ENCODE measurements at regions not wholly inside any gene's neighbourhood (a gene's known extent, or its start where the extent isn't known, plus 50 kb on each side); places are given as distances from the start of the nearest gene placed in this dataset.

- no peak overlapping the region for H3K4me3 ChIP-seq (ENCODE audit: low read length)
- no peak overlapping the region for H3K9ac ChIP-seq (ENCODE audit: low read length)
- no peaks in the 10 kb centered on the region for H3K9me3 ChIP-seq (ENCODE audit: control insufficient read depth, low read length)
- H3K36me3 ChIP-seq (ENCODE audit: control insufficient read depth, insufficient read depth, low read length, severe bottlenecking), result no peaks in the 10 kb centered on the region
- DNase-seq (ENCODE audit: low read depth), result no peak
- no peaks in the 10 kb centered on the region for H3K4me1 ChIP-seq (ENCODE audit: control insufficient read depth, insufficient read depth, low read length)
- peaks cover 22% of the 10 kb centered on the region for H3K27me3 ChIP-seq (replicated peaks; ENCODE audit: control insufficient read depth, insufficient read depth, low read length)
These were observed 203.9 kb downstream of the SMAD2 start for GRCh38 chr18:47726550-47726949.

DNA sequence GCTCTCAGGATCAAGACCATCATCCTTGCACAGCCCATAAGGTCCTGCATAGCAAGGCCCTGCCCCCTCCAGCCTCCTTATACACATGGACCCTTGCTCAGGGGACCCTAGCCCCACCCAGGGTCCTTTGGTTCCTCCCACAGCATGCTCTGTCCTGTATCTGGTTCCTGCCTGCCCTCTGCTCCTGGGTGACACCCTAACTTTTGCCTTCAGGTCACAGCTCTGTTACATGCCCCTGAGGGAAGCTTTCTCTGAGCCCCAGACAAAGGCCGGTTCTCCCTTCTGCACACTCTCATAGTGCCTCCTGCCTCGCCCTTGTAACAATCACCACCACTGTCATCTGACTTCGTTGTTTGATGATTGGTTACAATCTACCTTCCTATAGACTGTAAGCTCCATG, 204.8 kb downstream of the SMAD2 start:
- Histone ChIP-seq H3K4me3 (ENCODE audit: low read length) (no peak overlapping the region), H3K27me3 (replicated peaks; ENCODE audit: control insufficient read depth, insufficient read depth, low read length) (peaks cover 23% of the 10 kb centered on the region), H3K36me3 (ENCODE audit: control insufficient read depth, insufficient read depth, low read length, severe bottlenecking) (no peaks in the 10 kb centered on the region), H3K9ac (ENCODE audit: low read length) (no peak overlapping the region), H3K4me1 (ENCODE audit: control insufficient read depth, insufficient read depth, low read length) (no peaks in the 10 kb centered on the region), H3K9me3 (ENCODE audit: control insufficient read depth, low read length) (no peaks in the 10 kb centered on the region)
- DNase-seq (ENCODE audit: low read depth), result no peak

DNA sequence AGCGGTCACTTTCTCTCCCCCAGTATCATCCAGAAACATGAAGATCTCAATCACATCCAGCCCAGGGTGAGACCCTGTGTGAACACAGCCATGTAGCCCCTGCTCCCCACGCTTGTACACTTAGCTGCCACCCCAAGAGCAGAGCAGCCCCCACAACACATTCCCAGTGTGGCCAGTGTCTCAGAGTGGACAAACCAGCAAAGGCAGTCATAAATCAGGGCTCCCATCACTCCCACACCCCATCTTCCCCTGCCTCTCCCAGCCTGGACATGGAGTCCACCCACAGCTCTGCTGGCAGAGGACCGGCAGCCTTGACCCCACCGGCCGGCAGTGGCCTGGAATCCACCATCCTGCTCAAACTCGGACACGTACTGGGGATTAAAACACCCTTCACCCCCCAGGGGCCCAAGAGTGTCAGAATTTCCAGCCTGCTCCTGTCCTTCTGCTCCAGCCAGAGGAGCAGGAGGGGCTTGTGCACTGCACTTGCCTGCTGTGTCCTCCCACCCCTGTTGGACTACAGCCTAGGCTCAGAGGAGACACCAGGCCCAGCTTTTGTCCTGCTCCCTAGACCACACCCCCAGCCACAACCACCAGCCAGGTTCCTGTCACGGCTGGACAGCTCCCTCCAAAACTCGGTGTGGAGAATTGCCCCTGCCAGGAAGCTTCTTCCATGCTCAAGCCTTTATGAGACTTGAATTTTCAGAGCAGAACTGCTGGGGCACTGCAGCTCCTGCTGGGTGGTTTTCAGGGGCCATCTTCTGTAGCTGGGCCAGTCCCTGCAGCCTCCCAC, 206.1 kb downstream of the SMAD2 start:
- Histone ChIP-seq H3K27me3 (replicated peaks; ENCODE audit: control insufficient read depth, insufficient read depth, low read length) (peaks cover 15% of the 10 kb centered on the region), H3K36me3 (ENCODE audit: control insufficient read depth, insufficient read depth, low read length, severe bottlenecking) (no peaks in the 10 kb centered on the region), H3K4me1 (ENCODE audit: control insufficient read depth, insufficient read depth, low read length) (no peaks in the 10 kb centered on the region), H3K9me3 (ENCODE audit: control insufficient read depth, low read length) (no peaks in the 10 kb centered on the region), H3K9ac (ENCODE audit: low read length) (no peak overlapping the region), H3K4me3 (ENCODE audit: low read length) (no peak overlapping the region)
- DNase-seq (ENCODE audit: low read depth), result no peak

DNA sequence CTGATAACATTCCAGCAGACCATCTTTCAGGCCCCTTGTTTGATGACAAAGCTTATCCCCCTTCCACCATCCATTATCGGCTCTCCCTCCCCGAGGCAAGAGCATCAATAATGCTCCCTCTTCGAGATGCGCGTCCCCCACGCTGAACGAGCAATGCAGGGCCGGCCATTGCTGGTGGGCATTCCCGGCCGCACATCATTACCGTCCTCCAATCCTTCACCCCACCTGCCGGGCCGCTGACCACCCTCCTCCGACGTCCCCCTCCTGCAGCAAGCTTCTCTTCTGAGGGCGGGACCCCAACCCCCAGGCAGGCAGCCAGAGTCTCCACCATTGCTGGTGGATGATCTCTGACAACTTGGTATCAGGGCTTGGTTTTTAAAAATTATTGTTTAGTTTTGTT, 208.6 kb downstream of the SMAD2 start:
- Histone ChIP-seq H3K9ac (ENCODE audit: low read length) (no peak overlapping the region), H3K4me1 (ENCODE audit: control insufficient read depth, insufficient read depth, low read length) (no peaks in the 10 kb centered on the region), H3K27me3 (replicated peaks; ENCODE audit: control insufficient read depth, insufficient read depth, low read length) (peaks cover 20% of the 10 kb centered on the region), H3K4me3 (ENCODE audit: low read length) (no peak overlapping the region), H3K36me3 (ENCODE audit: control insufficient read depth, insufficient read depth, low read length, severe bottlenecking) (no peaks in the 10 kb centered on the region), H3K9me3 (ENCODE audit: control insufficient read depth, low read length) (no peaks in the 10 kb centered on the region)
- DNase-seq (ENCODE audit: low read depth), result no peak

GRCh38 chr18:47720741-47721140, 209.7 kb downstream of the SMAD2 start:
- H3K9me3 ChIP-seq (ENCODE audit: control insufficient read depth, low read length), result no peaks in the 10 kb centered on the region
- no peak overlapping the region for H3K4me3 ChIP-seq (ENCODE audit: low read length)
- H3K9ac ChIP-seq (ENCODE audit: low read length), result no peak overlapping the region
- peaks cover 20% of the 10 kb centered on the region for H3K27me3 ChIP-seq (replicated peaks; ENCODE audit: control insufficient read depth, insufficient read depth, low read length)
- no peaks in the 10 kb centered on the region for H3K4me1 ChIP-seq (ENCODE audit: control insufficient read depth, insufficient read depth, low read length)
- H3K36me3 ChIP-seq (ENCODE audit: control insufficient read depth, insufficient read depth, low read length, severe bottlenecking), result no peaks in the 10 kb centered on the region
- DNase-seq (ENCODE audit: low read depth), result no peak

DNA sequence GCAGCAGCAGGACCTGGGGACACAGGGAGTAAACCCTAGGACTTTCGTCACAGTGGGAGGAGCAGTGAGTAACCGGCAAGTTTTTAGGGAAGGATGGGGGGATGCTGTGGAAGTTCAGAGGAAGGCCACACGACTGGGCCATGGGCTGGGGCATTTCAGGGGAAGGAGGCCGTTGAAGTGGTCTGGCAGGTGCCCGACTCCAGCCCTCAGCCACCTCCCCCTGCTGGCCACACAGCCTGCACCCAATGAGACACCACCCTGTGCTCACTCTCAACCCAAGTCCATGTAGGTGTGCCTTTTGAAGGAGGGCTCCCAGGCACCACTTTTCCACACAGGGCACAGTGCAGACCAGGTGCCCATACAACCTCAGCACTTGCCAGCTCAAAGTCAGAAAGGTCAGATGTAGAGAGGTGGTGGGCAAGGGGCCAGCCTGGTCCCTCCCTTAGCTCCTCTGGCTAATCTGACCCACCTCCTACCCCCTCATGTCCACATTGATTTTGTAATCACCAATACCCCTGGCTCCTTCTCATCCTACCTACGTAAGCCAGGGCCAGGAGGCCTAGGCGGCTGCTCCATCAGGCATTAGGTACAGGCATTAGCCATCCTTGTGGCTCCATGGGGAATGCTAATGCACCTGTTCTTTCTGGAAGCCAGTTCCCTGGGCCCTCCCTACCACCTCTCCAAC, 211.2 kb downstream of the SMAD2 start:
- H3K9me3 ChIP-seq (ENCODE audit: control insufficient read depth, low read length), result no peaks in the 10 kb centered on the region
- no peaks in the 10 kb centered on the region for H3K36me3 ChIP-seq (ENCODE audit: control insufficient read depth, insufficient read depth, low read length, severe bottlenecking)
- H3K9ac ChIP-seq (ENCODE audit: low read length), result no peak overlapping the region
- H3K4me1 ChIP-seq (ENCODE audit: control insufficient read depth, insufficient read depth, low read length), result no peaks in the 10 kb centered on the region
- DNase-seq (ENCODE audit: low read depth), result no peak
- H3K4me3 ChIP-seq (ENCODE audit: low read length), result no peak overlapping the region
- peaks cover 24% of the 10 kb centered on the region for H3K27me3 ChIP-seq (replicated peaks; ENCODE audit: control insufficient read depth, insufficient read depth, low read length)

- H3K4me3 ChIP-seq (ENCODE audit: low read length), result no peak overlapping the region
- peaks cover 21% of the 10 kb centered on the region for H3K27me3 ChIP-seq (replicated peaks; ENCODE audit: control insufficient read depth, insufficient read depth, low read length)
- H3K36me3 ChIP-seq (ENCODE audit: control insufficient read depth, insufficient read depth, low read length, severe bottlenecking), result no peaks in the 10 kb centered on the region
- H3K9ac ChIP-seq (ENCODE audit: low read length), result no peak overlapping the region
- no peak for DNase-seq (ENCODE audit: low read depth)
- no peaks in the 10 kb centered on the region for H3K9me3 ChIP-seq (ENCODE audit: control insufficient read depth, low read length)
- no peaks in the 10 kb centered on the region for H3K4me1 ChIP-seq (ENCODE audit: control insufficient read depth, insufficient read depth, low read length)
These were observed 211.8 kb downstream of the SMAD2 start for GRCh38 chr18:47718646-47719045.

- Histone ChIP-seq H3K9ac (ENCODE audit: low read length) (no peak overlapping the region), H3K9me3 (ENCODE audit: control insufficient read depth, low read length) (no peaks in the 10 kb centered on the region), H3K36me3 (ENCODE audit: control insufficient read depth, insufficient read depth, low read length, severe bottlenecking) (no peaks in the 10 kb centered on the region), H3K4me1 (ENCODE audit: control insufficient read depth, insufficient read depth, low read length) (no peaks in the 10 kb centered on the region), H3K27me3 (replicated peaks; ENCODE audit: control insufficient read depth, insufficient read depth, low read length) (peaks cover 19% of the 10 kb centered on the region), H3K4me3 (ENCODE audit: low read length) (no peak overlapping the region)
- DNase-seq (ENCODE audit: low read depth), result no peak
These were observed 213.2 kb downstream of the SMAD2 start for GRCh38 chr18:47717257-47717656.

GRCh38 chr18:47716632-47717185, 213.8 kb downstream of the SMAD2 start:
- Histone ChIP-seq H3K36me3 (ENCODE audit: control insufficient read depth, insufficient read depth, low read length, severe bottlenecking) (no peaks in the 10 kb centered on the region), H3K9ac (ENCODE audit: low read length) (no peak overlapping the region), H3K4me3 (ENCODE audit: low read length) (no peak overlapping the region), H3K9me3 (ENCODE audit: control insufficient read depth, low read length) (no peaks in the 10 kb centered on the region), H3K4me1 (ENCODE audit: control insufficient read depth, insufficient read depth, low read length) (no peaks in the 10 kb centered on the region), H3K27me3 (replicated peaks; ENCODE audit: control insufficient read depth, insufficient read depth, low read length) (peaks cover 16% of the 10 kb centered on the region)
- no peak for DNase-seq (ENCODE audit: low read depth)

GRCh38 chr18:47710451-47710850, 220.0 kb downstream of the SMAD2 start:
- Histone ChIP-seq H3K9ac (ENCODE audit: low read length) (no peak overlapping the region), H3K4me1 (ENCODE audit: control insufficient read depth, insufficient read depth, low read length) (no peaks in the 10 kb centered on the region), H3K36me3 (ENCODE audit: control insufficient read depth, insufficient read depth, low read length, severe bottlenecking) (no peaks in the 10 kb centered on the region), H3K27me3 (replicated peaks; ENCODE audit: control insufficient read depth, insufficient read depth, low read length) (peaks cover 12% of the 10 kb centered on the region), H3K4me3 (ENCODE audit: low read length) (no peak overlapping the region), H3K9me3 (ENCODE audit: control insufficient read depth, low read length) (peaks cover 2% of the 10 kb centered on the region)
- DNase-seq (ENCODE audit: low read depth), result no peak

DNA sequence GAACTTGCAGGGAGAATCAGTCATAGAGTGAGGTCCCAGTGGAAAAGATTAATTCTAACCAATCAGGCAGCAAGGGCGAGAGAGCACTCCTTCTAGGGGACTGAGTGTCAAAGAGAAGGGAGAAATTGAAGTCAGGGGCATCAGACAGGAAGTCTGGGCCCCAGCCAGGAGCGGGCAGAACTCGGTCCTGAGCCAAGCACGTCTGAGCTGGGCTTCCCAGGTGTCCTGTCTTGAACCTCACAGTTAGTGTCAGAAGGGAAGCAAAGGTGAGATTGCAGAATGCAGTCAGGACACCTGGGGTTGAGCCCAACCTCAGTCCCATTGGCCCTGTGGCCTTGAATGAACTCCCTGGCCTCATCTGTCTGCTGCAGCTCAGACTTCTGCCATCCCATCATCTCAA, 220.9 kb downstream of the SMAD2 start:
- Histone ChIP-seq H3K9ac (ENCODE audit: low read length) (no peak overlapping the region), H3K4me1 (ENCODE audit: control insufficient read depth, insufficient read depth, low read length) (no peaks in the 10 kb centered on the region), H3K36me3 (ENCODE audit: control insufficient read depth, insufficient read depth, low read length, severe bottlenecking) (no peaks in the 10 kb centered on the region), H3K27me3 (replicated peaks; ENCODE audit: control insufficient read depth, insufficient read depth, low read length) (peaks cover 4% of the 10 kb centered on the region), H3K9me3 (ENCODE audit: control insufficient read depth, low read length) (peaks cover 2% of the 10 kb centered on the region), H3K4me3 (ENCODE audit: low read length) (no peak overlapping the region)
- no peak for DNase-seq (ENCODE audit: low read depth)

All from adipocyte (in vitro differentiated cells).